ENCODE measurements at regions not wholly inside any gene's neighbourhood (a gene's known extent, or its start where the extent isn't known, plus 50 kb on each side); places are given as distances from the start of the nearest gene placed in this dataset.

- TF ChIP-seq EZH2 (IDR thresholded peaks at IDR 0.05; ENCODE audit: borderline replicate concordance): no peak
- TF ChIP-seq, protein P1, sequence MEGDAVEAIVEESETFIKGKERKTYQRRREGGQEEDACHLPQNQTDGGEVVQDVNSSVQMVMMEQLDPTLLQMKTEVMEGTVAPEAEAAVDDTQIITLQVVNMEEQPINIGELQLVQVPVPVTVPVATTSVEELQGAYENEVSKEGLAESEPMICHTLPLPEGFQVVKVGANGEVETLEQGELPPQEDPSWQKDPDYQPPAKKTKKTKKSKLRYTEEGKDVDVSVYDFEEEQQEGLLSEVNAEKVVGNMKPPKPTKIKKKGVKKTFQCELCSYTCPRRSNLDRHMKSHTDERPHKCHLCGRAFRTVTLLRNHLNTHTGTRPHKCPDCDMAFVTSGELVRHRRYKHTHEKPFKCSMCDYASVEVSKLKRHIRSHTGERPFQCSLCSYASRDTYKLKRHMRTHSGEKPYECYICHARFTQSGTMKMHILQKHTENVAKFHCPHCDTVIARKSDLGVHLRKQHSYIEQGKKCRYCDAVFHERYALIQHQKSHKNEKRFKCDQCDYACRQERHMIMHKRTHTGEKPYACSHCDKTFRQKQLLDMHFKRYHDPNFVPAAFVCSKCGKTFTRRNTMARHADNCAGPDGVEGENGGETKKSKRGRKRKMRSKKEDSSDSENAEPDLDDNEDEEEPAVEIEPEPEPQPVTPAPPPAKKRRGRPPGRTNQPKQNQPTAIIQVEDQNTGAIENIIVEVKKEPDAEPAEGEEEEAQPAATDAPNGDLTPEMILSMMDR (IDR thresholded peaks at IDR 0.05; ENCODE audit: poor library complexity): no peak
Measured at GRCh38 chr14:84922370-84922769, 607.6 kb upstream of the FLRT2 start.
